Parathyroid adenoma (tissue), 2 donors: ENCODE measurements at regions not wholly inside any gene's neighbourhood (a gene's known extent, or its start where the extent isn't known, plus 50 kb on each side); places are given as distances from the start of the nearest gene placed in this dataset.
"Not testable (repeated sequence)": the region's sequence is repeated elsewhere in the genome, so short reads cannot be mapped to it uniquely, and the experiment has no call there.

Experiments used
- H2AFZ ChIP-seq: fragments of 300-600 bp; sonication (generic); one replicate; pipeline ENCODE4 v1.7.0; 2017; ENCODE audit warnings: antibody characterized with exemption, mild to moderate bottlenecking
- H3K27ac ChIP-seq: fragments of 300-600 bp; sonication (generic); one replicate; pipeline ENCODE4 v1.7.0; 2017
- H3K27me3 ChIP-seq: fragments of 300-600 bp; sonication (generic); one replicate; pipeline ENCODE4 v1.7.0; 2017; ENCODE audit warnings: low read length; ENCODE audit not compliant: control insufficient read depth, insufficient read depth
- H3K36me3 ChIP-seq: fragments of 300-600 bp; sonication (generic); one replicate; pipeline ENCODE4 v1.7.0; 2017; ENCODE audit warnings: low read length; ENCODE audit not compliant: control insufficient read depth, insufficient read depth
- H3K4me1 ChIP-seq: fragments of 300-600 bp; sonication (generic); one replicate; pipeline ENCODE4 v1.7.0; 2017; ENCODE audit warnings: control low read depth
- H3K4me2 ChIP-seq: fragments of 300-600 bp; sonication (generic); one replicate; pipeline ENCODE4 v1.7.0; 2017; ENCODE audit warnings: low read length
- H3K4me3 ChIP-seq: fragments of 300-600 bp; sonication (generic); one replicate; pipeline ENCODE4 v1.7.0; 2017; ENCODE audit warnings: low read depth, low read length
- H3K79me2 ChIP-seq: fragments of 300-600 bp; sonication (generic); one replicate; pipeline ENCODE4 v1.7.0; 2017; ENCODE audit warnings: control low read depth
- H3K9ac ChIP-seq: fragments of 300-600 bp; sonication (generic); one replicate; pipeline ENCODE4 v1.7.0; 2017; ENCODE audit warnings: mild to moderate bottlenecking
- H3K9me3 ChIP-seq: fragments of 300-600 bp; sonication (generic); one replicate; pipeline ENCODE4 v1.7.0; 2017; ENCODE audit warnings: low read length; ENCODE audit not compliant: control insufficient read depth
- TF ChIP-seq, protein P1 (sequence below): fragments of 300-600 bp; sonication (generic); IDR thresholded peaks from one replicate; pipeline ENCODE4 v1.7.0; 2017; ENCODE audit warnings: antibody characterized with exemption, mild to moderate bottlenecking
- donor health status: primary hyperparathyroidism.

GRCh38 chr5:154603011-154603410 lies 125.0 kb upstream of the HAND1 start:
- Histone ChIP-seq H3K4me1 (no peaks in the 10 kb centered on the region), H3K4me2 (no peak overlapping the region), H3K4me3 (no peak overlapping the region), H3K36me3 (no peaks in the 10 kb centered on the region), H3K27me3 (no peaks in the 10 kb centered on the region), H2AFZ (no peak overlapping the region), H3K27ac (no peak overlapping the region), H3K9me3 (no peaks in the 10 kb centered on the region), H3K9ac (no peak overlapping the region), H3K79me2 (no peaks in the 10 kb centered on the region)
- TF ChIP-seq, protein P1, sequence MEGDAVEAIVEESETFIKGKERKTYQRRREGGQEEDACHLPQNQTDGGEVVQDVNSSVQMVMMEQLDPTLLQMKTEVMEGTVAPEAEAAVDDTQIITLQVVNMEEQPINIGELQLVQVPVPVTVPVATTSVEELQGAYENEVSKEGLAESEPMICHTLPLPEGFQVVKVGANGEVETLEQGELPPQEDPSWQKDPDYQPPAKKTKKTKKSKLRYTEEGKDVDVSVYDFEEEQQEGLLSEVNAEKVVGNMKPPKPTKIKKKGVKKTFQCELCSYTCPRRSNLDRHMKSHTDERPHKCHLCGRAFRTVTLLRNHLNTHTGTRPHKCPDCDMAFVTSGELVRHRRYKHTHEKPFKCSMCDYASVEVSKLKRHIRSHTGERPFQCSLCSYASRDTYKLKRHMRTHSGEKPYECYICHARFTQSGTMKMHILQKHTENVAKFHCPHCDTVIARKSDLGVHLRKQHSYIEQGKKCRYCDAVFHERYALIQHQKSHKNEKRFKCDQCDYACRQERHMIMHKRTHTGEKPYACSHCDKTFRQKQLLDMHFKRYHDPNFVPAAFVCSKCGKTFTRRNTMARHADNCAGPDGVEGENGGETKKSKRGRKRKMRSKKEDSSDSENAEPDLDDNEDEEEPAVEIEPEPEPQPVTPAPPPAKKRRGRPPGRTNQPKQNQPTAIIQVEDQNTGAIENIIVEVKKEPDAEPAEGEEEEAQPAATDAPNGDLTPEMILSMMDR, result no peak

GRCh38 chr5:154601014-154601413 lies 123.0 kb upstream of the HAND1 start:
- Histone ChIP-seq H3K36me3 (no peaks in the 10 kb centered on the region), H3K9ac (no peak overlapping the region), H3K79me2 (no peaks in the 10 kb centered on the region), H3K27ac (no peak overlapping the region), H3K4me3 (no peak overlapping the region), H3K9me3 (no peaks in the 10 kb centered on the region), H3K4me1 (no peaks in the 10 kb centered on the region), H2AFZ (no peak overlapping the region), H3K4me2 (no peak overlapping the region), H3K27me3 (no peaks in the 10 kb centered on the region)
- TF ChIP-seq, protein P1, result no peak

GRCh38 chr5:154598021-154598420 lies 120.0 kb upstream of the HAND1 start:
- H2AFZ ChIP-seq, result no peak overlapping the region
- TF ChIP-seq, protein P1, result no peak
- no peak overlapping the region for H3K27ac ChIP-seq
- no peak overlapping the region for H3K4me3 ChIP-seq
- no peaks in the 10 kb centered on the region for H3K27me3 ChIP-seq
- H3K79me2 ChIP-seq, result no peaks in the 10 kb centered on the region
- no peaks in the 10 kb centered on the region for H3K4me1 ChIP-seq
- H3K9me3 ChIP-seq, result no peaks in the 10 kb centered on the region
- no peaks in the 10 kb centered on the region for H3K36me3 ChIP-seq
- H3K9ac ChIP-seq, result no peak overlapping the region
- no peak overlapping the region for H3K4me2 ChIP-seq

GRCh38 chr5:154596844-154597243 lies 118.8 kb upstream of the HAND1 start:
- H3K4me2 ChIP-seq, H3K9me3 ChIP-seq, H3K36me3 ChIP-seq, H3K4me1 ChIP-seq, H3K9ac ChIP-seq, H3K27me3 ChIP-seq, H2AFZ ChIP-seq, H3K79me2 ChIP-seq, H3K27ac ChIP-seq, H3K4me3 ChIP-seq: not testable (repeated sequence)

DNA sequence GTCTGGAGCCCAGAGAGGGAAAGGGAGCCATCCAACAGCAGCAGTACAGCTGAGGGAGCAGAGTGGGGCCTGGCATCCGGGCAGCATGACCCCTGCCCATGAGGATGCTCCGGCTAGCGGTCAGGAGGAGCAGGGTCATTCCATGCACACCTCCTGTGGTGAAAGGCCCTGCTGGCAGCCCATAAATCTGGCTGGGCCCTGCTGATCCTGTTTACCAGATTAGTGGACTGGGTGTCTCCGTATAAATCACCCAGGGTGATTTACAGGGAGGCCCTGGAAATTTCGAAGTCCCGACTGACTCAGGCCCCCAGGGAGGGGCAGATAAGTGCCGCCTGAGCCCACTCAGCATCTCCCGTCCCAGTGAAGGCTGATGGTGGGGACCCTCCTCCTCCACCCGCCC lies 117.6 kb upstream of the HAND1 start:
- H3K4me1 ChIP-seq, result no peaks in the 10 kb centered on the region
- no peaks in the 10 kb centered on the region for H3K27me3 ChIP-seq
- no peak overlapping the region for H3K4me3 ChIP-seq
- TF ChIP-seq, protein P1, result no peak
- H3K9me3 ChIP-seq, result no peaks in the 10 kb centered on the region
- H3K4me2 ChIP-seq, result no peak overlapping the region
- no peak overlapping the region for H2AFZ ChIP-seq
- no peak overlapping the region for H3K27ac ChIP-seq
- no peak overlapping the region for H3K9ac ChIP-seq
- no peaks in the 10 kb centered on the region for H3K79me2 ChIP-seq
- no peaks in the 10 kb centered on the region for H3K36me3 ChIP-seq
